ENCODE measurements at regions not wholly inside any gene's neighbourhood (a gene's known extent, or its start where the extent isn't known, plus 50 kb on each side); places are given as distances from the start of the nearest gene placed in this dataset.

GRCh38 chr22:22748297-22748743 is 103.9 kb downstream of the GGTLC2 start:
- no peak for TF ChIP-seq POLR2A (IDR thresholded peaks at IDR 0.05)
- peak; percentile 30 to 43 (median 36) for TF ChIP-seq CTCF (IDR thresholded peaks at IDR 0.05)
